CD4-positive, alpha-beta T cell treated with Interleukin-12 subunit alpha and Interleukin-12 subunit beta, for 1 hour (primary cell): ENCODE measurements at regions not wholly inside any gene's neighbourhood (a gene's known extent, or its start where the extent isn't known, plus 50 kb on each side); places are given as distances from the start of the nearest gene placed in this dataset.

Experiments
- DNase-seq: peaks from one replicate; pipeline ENCODE4 v3.0.0-alpha.2; 2020

DNA sequence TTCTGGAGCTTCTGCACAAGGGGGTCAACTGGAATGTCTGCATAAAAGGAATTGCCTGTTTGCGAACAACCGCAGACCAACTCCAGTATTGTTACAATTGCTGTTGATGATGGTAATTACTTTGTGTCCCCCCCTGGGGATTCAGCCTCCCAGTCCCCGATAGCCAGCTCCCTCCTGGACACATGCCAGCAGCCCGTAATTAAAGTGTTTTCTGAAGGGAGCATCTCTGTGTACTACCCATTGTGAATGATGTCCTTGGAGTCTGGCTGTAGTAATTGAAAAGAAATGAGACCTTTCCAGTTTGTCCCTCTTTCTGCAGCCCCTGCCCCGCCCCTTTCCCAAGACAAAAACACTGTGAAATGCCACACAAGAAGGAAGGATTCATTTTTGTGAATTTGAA is 377.1 kb upstream of the LCORL start:
- DNase-seq: no peak

DNA sequence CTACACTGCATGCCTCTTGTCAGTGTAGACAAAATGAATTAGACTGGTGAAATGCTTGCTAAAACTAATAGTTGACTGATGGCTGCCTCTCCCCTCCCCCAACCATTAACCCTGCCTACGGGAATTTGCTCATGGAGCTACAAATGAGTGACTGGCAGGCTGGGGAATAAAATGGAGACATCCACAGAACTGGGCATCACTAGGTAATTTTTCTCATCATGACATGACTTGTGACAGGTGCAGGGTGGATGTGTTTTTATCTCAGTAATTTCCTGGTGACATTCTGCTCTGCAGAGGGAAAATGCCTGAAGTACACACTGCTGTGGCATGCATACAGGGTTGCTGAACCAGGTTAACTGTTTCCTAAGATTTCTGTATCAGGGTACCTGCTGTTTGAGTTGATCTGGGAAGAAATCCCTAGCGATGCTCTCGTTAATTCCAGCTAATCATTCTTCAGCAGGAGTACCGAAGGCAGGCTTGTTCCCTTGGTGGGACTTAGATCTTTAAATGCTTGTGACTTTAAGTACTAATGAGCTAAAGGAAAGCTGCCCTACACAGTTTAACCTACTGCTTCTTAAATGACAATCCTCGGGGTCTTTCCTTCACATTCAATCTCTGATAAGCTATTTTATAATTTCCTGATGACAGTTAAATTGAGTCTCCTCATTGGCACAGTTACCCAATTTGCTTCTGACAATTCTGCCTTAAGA is 376.3 kb upstream of the LCORL start:
- DNase-seq: no peak

- DNase-seq: no peak
These were observed 373.1 kb upstream of the LCORL start for GRCh38 chr4:18394656-18395055.

- no peak for DNase-seq
These were observed 369.8 kb upstream of the LCORL start for GRCh38 chr4:18391354-18391728.

DNA sequence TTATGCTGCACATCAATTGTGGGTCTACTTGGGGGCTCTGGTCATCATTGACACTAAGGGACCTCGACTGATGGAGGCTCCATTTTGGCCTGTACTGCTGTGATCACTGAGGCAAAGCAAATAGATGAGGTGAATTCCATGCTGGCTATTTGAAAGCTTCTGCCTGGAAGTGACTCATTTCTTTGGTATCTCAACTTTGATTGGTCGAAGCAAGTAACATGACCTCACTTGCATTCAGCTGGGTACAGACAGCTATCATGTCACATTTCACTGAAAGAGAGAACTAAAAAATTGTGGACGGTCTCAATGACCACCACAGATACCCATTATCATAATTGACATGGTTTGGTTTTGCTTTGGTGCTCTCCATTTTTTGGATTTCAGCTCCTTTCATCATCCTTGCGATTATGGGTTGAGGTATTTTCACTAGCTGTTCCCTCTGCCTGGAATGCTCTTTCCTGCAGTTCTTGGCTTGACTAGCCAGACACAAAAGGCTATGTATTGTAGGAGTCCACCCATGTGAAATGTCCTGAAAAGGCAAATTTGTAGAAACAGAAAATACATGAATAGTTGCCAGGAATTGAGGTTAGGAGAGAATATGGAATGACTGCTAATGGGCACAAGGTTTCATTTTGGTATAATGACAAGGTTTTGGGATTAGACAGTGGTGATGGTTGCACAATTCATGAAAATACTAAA is 369.2 kb upstream of the LCORL start:
- no peak for DNase-seq

GRCh38 chr4:18389115-18389514 is 367.6 kb upstream of the LCORL start:
- DNase-seq: no peak

DNA sequence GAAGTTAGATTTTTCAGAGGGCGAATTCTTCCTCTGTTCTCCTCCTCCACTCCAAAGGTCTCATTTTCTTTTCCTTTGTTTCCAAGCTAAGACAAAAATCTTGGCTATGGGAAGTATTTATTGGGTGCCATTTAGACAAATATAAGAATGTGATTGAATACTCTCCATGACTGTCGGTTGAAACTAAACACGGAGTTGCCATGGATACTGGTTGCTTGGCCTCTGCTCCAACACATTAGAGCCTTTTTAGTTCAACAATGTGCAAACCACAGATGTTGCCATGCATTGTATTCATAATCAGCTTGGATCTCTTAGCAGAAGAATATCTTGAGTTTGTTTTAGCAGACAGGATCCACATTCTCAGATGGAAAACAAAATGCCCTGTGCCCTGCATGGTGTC is 366.5 kb upstream of the LCORL start:
- no peak for DNase-seq

- no peak for DNase-seq
These were observed 359.6 kb upstream of the LCORL start for GRCh38 chr4:18381186-18381585.

- DNase-seq: no peak
These were observed 348.0 kb upstream of the LCORL start for GRCh38 chr4:18369561-18369960.

GRCh38 chr4:18366892-18367291 is 345.3 kb upstream of the LCORL start:
- peak; percentile 26 for DNase-seq

DNA sequence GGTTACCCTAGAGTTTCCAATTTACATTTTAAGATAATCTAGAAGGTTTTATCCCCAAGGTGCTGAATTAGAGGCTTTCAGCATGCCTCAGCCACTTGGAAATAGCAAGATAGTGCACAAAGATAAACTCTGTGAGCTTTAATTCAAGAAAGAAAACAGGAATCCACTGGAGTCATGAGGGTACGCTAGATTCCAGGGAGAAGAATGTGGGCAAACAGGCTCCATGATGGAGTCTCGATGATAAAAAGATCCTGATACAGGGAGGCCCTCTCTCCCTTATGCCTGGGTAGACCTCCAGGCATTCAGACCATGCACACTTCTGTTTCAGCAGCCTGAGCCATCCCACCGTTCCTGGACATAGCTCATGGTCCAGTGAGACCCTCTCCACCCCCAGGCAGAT is 344.6 kb upstream of the LCORL start:
- no peak for DNase-seq

DNA sequence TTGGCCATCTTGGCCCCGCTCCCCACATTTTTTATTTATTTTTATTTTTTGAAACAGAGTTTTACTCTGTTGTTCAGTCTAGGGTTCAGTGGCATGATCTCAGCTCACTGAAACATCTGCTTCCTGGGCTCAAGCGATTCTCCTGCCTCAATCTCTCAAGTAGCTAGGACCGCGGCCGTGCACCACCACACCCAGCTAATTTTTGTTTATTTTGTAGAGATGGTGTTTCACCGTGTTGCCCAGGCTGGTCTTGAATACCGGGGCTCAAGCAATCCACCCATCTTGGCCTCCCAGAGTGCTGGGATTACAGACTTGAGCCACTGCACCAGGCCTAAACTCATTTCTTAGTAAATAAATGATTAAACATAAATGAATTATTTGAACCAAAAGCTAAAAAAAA is 322.0 kb upstream of the LCORL start:
- no peak for DNase-seq

GRCh38 chr4:18342847-18343246 is 321.3 kb upstream of the LCORL start:
- no peak for DNase-seq

DNA sequence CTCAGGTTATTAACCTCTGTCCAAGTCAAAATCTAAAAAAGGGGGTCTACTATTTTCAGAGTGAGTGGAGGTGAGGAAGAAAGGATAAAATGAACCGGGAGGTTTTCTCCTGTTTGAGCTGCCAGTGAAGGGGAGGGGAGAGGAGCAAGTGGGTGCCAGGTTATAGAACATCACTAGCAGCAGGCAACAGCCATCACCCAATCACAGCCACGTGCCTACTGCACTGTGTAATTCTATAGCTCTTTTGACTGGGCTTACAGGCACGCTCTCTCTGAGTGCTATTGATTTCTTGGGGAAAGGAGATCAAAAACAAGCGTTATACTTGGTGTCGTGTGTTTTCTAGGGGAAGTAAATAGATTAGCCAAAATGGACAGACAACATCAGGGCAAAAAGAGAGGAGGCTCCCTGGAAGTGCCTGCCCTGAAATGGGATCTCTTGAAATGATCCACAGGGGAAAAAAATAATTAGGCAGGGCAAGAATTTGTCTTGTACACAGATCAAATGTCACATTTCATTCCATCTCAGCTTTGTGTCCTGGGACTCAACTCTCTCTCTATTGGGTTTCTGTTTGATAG is 300.5 kb upstream of the LCORL start:
- DNase-seq: no peak

- no peak for DNase-seq
These were observed 297.9 kb upstream of the LCORL start for GRCh38 chr4:18319431-18319830.

DNA sequence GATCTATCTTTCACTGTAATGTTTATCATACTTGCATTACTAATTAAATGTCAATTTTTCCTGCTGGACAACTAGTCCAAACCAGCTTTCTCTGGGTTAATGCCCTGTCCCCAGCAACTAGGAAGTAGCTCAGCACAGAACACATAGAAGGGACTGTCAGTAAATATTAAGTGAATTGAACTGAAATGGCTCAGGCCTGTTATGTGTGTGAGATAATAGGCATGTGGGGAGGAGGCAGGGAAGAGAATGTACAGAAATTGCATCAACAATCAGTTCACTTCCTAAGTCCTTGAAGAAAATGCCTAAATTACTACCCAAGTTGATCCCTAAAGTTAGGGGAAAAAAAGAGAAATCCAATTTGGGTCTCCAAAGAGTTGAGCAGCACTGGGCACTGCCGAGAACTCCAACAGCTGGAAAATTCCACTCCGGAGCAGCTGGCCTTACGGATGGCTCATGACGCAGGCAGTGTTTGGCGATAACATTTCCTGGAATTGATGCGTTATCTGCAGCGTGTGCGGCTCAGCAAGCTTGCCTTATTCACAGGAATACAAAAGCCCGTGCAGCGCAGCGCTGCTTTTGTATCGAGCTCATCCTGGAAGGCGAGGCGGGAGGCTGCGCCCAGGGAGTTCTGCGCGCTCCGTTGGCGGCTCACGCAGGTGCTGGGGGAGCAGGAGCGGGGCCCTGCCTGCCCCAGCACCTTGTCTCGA is 297.3 kb upstream of the LCORL start:
- DNase-seq: no peak

- DNase-seq: no peak
These were observed 293.2 kb upstream of the LCORL start for GRCh38 chr4:18314731-18315130.

DNA sequence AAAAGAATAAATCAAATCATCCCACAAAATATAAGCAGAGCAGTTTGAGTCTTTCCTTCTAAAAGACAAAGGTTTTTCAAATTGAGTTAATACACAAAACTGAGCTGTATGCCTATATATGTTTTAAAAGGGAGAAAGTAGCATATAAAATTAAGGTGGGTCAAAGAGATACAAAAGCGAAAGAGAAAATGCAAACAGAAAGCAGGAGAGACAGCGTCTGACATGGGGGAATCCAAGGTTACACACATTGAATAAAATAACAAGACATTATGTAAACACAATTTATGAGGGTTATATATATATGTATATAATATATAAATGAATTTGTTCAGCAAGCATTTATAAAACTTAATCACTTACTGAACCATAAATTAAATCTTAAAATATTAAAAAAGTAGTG is 276.1 kb upstream of the LCORL start:
- no peak for DNase-seq

DNA sequence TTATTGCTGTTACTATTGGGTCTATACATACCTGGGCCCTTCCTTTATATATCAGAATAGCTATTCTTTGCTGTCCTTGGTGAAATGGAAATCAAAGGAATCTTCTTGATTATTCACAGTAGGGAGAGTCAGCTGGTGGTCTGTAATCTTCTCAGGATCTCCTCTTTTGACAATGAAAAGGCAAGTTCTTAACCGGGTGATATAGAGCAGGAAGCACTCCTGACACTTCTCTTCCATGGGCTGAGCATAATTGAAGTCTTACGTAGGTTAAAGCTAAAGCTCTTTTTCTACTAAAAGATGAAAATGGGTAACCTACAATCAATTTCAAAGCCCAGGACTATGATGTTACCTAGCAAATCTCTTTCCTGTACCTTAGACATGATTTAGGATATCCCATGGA is 274.9 kb upstream of the LCORL start:
- no peak for DNase-seq

- DNase-seq: no peak
These were observed 273.3 kb upstream of the LCORL start for GRCh38 chr4:18294846-18295245.

DNA sequence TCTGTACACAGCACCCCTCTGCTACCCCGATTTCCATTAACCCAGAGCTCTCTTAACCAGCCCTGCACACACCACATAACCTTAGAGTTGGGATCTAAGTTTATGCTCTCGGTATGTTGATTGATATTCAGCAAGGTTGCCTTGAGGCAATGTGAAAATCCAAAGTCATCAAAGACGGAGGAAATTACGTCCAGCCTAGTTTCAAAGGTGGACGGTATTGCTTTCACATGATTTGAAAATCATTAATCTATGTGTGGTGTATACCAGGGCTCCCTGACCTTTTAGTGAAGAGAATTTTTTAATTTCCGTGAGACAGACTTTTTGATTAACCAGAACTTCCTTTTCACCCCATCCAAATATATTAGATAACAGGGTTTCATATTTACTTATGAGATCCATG is 272.5 kb upstream of the LCORL start:
- DNase-seq: no peak

- DNase-seq: no peak
These were observed 270.9 kb upstream of the LCORL start for GRCh38 chr4:18292411-18292810.

- DNase-seq: no peak
These were observed 270.4 kb upstream of the LCORL start for GRCh38 chr4:18291981-18292380.

DNA sequence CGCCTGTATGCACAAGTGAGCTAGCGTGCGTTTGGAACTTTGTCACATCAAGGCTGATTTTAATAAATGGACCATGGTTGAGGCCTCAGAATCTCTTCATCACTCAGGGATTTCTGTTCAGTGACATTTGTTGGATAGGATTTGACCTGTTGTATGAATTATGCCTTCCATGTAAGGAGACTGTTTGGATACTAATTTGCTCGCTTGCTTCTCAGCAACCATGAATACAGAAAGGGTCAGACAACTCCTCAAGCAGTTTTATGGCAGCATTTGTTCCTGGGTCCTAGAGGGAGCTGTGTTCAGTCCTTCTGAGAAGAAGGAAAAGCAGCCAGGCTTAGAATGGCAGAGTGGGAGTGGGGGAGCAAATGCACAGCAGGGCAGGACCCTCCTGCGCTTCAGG is 269.7 kb upstream of the LCORL start:
- no peak for DNase-seq
